GM12874 (cell line): ENCODE measurements at regions not wholly inside any gene's neighbourhood (a gene's known extent, or its start where the extent isn't known, plus 50 kb on each side); places are given as distances from the start of the nearest gene placed in this dataset.

Experiments used
- TF ChIP-seq, protein P1 (sequence below): IDR thresholded peaks from 2 replicates; pipeline ENCODE4 v1.5.1; 2011; ENCODE audit warnings: low read depth, mild to moderate bottlenecking, control low read depth, low read length, moderate library complexity; ENCODE audit not compliant: insufficient read depth

DNA sequence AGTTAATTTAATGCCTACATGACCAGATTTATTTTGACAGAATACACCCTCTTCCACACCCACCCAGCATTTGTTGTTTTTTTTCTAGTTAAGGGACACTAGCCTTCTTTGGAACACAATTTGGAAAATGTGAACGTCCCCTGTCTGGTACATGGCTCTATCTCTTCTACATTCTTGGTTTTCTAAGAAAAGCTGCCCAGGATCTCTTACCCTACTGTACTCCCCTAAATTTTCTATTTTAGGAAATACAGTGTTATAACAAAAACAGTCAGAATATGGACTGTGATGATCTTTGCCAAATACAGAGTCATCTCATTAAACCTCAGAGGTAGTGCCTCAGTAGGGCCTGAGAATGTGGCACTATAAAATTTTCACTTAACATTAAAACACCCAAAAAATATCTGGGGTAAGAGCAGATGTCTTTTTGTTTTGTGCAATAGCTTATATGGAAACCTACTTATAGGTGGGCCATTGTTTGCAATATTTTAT lies 93.1 kb upstream of the SPON1 start:
- TF ChIP-seq, protein P1, sequence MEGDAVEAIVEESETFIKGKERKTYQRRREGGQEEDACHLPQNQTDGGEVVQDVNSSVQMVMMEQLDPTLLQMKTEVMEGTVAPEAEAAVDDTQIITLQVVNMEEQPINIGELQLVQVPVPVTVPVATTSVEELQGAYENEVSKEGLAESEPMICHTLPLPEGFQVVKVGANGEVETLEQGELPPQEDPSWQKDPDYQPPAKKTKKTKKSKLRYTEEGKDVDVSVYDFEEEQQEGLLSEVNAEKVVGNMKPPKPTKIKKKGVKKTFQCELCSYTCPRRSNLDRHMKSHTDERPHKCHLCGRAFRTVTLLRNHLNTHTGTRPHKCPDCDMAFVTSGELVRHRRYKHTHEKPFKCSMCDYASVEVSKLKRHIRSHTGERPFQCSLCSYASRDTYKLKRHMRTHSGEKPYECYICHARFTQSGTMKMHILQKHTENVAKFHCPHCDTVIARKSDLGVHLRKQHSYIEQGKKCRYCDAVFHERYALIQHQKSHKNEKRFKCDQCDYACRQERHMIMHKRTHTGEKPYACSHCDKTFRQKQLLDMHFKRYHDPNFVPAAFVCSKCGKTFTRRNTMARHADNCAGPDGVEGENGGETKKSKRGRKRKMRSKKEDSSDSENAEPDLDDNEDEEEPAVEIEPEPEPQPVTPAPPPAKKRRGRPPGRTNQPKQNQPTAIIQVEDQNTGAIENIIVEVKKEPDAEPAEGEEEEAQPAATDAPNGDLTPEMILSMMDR: no peak

DNA sequence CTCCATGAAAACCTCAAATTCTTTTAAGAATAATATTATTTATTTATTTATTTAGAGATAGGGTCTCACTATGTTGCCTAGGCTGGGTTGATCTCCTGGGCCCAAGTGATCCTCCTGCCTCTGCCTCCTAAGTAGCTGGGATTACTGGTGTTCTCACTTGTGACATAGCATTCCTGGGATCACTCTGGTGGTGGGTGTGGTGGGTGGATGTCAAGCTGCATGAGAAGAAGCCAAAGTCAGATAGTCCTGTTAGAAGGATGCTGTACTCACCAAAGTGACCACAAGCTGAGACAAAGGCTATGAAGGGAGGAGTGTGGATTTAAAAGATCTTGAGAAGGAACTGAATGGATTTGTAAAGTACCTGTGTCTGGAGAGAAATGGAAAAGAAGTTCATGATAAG lies 87.9 kb upstream of the SPON1 start:
- TF ChIP-seq, protein P1: no peak

DNA sequence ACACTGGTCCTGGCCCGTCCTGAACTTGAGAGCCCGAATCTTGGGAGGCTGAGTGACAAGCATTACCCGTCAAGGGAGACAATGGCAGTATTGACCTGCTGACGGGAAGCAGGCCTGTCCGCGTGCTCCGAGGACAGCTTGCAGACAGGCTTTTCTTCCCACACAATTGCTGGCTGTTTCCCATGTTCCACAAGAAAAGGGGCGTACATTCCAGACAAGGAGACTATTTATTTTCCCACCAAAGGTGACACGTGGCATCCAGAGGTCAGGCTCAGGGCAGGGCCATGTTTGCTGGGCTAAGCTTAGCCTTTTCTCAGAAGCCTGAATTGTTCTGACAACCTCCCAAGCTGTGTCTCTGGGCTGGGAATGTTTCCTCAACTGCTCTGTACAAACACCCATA lies 86.9 kb upstream of the SPON1 start:
- TF ChIP-seq, protein P1: no peak

DNA sequence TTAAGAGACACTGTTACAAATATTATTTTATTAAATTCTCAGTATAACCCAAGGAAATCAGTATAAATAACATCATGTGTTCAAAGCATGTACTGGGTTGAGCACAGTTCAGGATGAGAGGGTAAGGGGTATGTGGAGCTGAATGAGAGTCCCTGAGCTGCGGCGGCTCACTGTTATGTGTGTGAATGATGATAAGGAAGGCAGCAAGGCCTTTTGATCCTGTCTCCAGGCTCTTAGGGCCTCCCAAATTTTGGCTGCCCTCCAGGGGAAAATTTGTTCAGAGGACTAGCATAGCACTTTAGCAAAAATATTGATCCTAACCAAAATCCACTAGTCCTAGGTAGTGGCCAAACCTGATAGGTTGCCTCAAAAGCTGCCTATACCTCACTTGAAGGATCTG lies 86.1 kb upstream of the SPON1 start:
- TF ChIP-seq, protein P1: no peak

DNA sequence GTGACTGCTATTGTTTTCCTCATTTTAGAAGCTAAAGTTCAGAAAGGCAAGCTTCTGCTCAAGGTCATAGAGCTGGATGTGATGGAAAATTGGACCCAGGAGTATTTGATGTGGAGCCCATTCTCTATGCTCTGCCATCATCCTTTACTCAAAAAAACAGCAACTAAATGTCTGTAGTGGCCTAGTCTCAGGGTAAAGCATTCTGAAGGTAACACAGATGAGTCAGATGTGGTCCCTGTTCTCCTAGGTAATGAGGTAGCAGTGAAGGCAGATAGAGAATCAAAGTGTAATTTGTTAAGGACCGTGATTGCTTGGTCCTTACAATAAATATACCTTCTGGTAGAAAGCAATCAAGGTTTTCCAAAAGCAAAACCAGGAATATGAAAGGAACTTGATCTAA lies 84.4 kb upstream of the SPON1 start:
- TF ChIP-seq, protein P1: no peak

DNA sequence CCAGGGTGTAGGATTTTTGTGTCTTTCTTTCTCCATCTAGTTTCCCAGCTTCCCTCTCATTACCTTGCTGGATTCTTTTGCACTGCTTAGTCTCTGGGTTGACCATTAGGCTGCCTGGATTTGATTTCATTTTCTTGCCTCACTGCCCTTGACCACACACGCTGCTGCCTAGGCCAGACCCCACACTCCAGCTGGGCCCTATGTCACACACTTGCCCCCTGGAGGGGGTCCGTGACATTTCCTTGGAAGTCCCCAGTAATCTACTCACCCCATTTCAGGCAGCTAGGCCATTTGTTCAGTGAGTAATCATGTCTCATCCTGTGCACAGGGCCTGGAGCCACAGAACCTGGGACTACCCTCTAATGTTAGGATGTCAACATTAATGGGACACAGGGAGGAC lies 81.9 kb upstream of the SPON1 start:
- TF ChIP-seq, protein P1: no peak

DNA sequence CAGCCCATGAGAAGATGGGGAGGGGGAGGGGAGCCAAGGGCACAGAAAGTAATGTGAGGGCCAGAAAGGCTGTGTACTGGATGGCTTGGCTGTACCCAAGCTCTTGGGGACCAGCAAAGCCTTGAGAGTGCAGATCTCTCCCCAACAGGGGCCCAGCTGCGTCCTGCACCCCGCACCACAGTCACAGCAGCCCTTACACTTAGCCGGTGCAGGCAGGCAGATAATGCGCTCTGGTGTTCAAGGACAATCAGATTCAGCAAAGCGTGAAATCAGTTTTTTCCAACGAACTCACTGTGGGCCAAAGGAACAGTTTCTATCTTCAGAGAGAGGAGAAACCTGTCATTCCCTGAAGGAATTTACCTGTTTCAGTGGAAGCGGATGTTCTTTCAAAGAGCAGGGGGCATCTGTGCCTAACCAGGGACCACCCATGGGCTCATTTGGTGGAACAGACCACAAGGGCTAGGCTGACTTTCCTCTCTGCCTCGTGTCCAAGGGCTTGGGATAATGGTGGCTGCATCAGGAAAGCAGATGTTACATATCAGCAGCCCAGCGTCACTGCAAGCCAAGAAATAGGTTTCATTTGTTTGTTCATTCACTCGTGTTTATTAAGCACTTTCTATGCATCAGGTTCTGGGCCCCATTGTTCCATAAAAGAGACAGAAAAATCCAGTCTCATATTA lies 81.2 kb upstream of the SPON1 start:
- TF ChIP-seq, protein P1: no peak
